DOHH2 (cell line): ENCODE measurements at regions not wholly inside any gene's neighbourhood (a gene's known extent, or its start where the extent isn't known, plus 50 kb on each side); places are given as distances from the start of the nearest gene placed in this dataset.

ENCODE experiments used
- EZH2phosphoT487 ChIP-seq: fragments of 200-600 bp; sonication (generic); IDR thresholded peaks from 2 replicates; pipeline ENCODE4 v1.6.1; 2017; ENCODE audit warnings: borderline replicate concordance, mild to moderate bottlenecking, antibody characterized with exemption, low read length, moderate library complexity, mixed read lengths
- TF ChIP-seq, protein P1 (sequence below): fragments of 200-600 bp; sonication (generic); IDR thresholded peaks from one replicate; pipeline ENCODE4 v1.5.1; 2014; ENCODE audit warnings: antibody characterized with exemption, mild to moderate bottlenecking, low read depth, low read length; ENCODE audit not compliant: poor library complexity, severe bottlenecking

- TF ChIP-seq, protein P1, sequence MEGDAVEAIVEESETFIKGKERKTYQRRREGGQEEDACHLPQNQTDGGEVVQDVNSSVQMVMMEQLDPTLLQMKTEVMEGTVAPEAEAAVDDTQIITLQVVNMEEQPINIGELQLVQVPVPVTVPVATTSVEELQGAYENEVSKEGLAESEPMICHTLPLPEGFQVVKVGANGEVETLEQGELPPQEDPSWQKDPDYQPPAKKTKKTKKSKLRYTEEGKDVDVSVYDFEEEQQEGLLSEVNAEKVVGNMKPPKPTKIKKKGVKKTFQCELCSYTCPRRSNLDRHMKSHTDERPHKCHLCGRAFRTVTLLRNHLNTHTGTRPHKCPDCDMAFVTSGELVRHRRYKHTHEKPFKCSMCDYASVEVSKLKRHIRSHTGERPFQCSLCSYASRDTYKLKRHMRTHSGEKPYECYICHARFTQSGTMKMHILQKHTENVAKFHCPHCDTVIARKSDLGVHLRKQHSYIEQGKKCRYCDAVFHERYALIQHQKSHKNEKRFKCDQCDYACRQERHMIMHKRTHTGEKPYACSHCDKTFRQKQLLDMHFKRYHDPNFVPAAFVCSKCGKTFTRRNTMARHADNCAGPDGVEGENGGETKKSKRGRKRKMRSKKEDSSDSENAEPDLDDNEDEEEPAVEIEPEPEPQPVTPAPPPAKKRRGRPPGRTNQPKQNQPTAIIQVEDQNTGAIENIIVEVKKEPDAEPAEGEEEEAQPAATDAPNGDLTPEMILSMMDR = no peak
- no peak for TF ChIP-seq EZH2phosphoT487
Measured at GRCh38 chr20:11047559-11047958, 373.8 kb upstream of the JAG1 start.
